ENCODE measurements at regions not wholly inside any gene's neighbourhood (a gene's known extent, or its start where the extent isn't known, plus 50 kb on each side); places are given as distances from the start of the nearest gene placed in this dataset.

- TF ChIP-seq, protein P1, sequence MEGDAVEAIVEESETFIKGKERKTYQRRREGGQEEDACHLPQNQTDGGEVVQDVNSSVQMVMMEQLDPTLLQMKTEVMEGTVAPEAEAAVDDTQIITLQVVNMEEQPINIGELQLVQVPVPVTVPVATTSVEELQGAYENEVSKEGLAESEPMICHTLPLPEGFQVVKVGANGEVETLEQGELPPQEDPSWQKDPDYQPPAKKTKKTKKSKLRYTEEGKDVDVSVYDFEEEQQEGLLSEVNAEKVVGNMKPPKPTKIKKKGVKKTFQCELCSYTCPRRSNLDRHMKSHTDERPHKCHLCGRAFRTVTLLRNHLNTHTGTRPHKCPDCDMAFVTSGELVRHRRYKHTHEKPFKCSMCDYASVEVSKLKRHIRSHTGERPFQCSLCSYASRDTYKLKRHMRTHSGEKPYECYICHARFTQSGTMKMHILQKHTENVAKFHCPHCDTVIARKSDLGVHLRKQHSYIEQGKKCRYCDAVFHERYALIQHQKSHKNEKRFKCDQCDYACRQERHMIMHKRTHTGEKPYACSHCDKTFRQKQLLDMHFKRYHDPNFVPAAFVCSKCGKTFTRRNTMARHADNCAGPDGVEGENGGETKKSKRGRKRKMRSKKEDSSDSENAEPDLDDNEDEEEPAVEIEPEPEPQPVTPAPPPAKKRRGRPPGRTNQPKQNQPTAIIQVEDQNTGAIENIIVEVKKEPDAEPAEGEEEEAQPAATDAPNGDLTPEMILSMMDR (IDR thresholded peaks at IDR 0.05; ENCODE audit: low read length): no peak
- TF ChIP-seq EZH2 (optimal IDR thresholded peaks at IDR 0.05; ENCODE audit: low read depth, low read length) (no peak), EZH2phosphoT487 (IDR thresholded peaks at IDR 0.05; ENCODE audit: low read length) (no peak)
These were observed 467.6 kb upstream of the HS3ST5 start for GRCh38 chr6:114810468-114810867.
